Thoracic aorta (tissue), 2 donors: ENCODE measurements at regions not wholly inside any gene's neighbourhood (a gene's known extent, or its start where the extent isn't known, plus 50 kb on each side); places are given as distances from the start of the nearest gene placed in this dataset.

Experiments
- ATAC-seq: fragments of 150-250 bp; one replicate; pipeline ENCODE4 v1.8.0; 2017; ENCODE audit warnings: low read depth; ENCODE audit not compliant: insufficient number of reproducible peaks, low FRiP score
- DNase-seq: peaks from one replicate; pipeline ENCODE4 v3.0.0-alpha.2; 2020; ENCODE audit warnings: low spot score
- H3K27ac ChIP-seq, 2 donors: fragments of 200-600 bp; sonication (generic); 1 replicate in 1 of 2; 2 replicates in 1 of 2; pipeline ENCODE4 v1.5.1; 2016; ENCODE audit warnings: mild to moderate bottlenecking in 2 of 2, moderate library complexity in 2 of 2
- H3K27me3 ChIP-seq: fragments of 200-600 bp; sonication (generic); replicated peaks from 2 replicates; pipeline ENCODE4 v1.6.0; 2016; ENCODE audit warnings: mild to moderate bottlenecking; ENCODE audit not compliant: insufficient read depth
- H3K36me3 ChIP-seq: fragments of 200-600 bp; sonication (generic); one replicate; pipeline ENCODE4 v1.5.1; 2016
- H3K4me1 ChIP-seq, 2 donors: fragments of 200-600 bp; sonication (generic); 1 replicate in 1 of 2; 2 replicates in 1 of 2; pipeline versions ENCODE4 v1.5.1 to v1.6.0; 2016; ENCODE audit warnings: low read depth in 2 of 2, mild to moderate bottlenecking in 1 of 2; ENCODE audit not compliant: control insufficient read depth in 1 of 2
- H3K4me3 ChIP-seq: fragments of 200-600 bp; sonication (generic); 2 replicates; pipeline ENCODE4 v1.5.1; 2016; ENCODE audit warnings: mild to moderate bottlenecking
- H3K9me3 ChIP-seq: fragments of 200-600 bp; sonication (generic); 2 replicates; pipeline ENCODE4 v1.5.1; 2016
- CTCF ChIP-seq: fragments of 200-600 bp; sonication (generic); IDR thresholded peaks from one replicate; pipeline ENCODE4 v1.5.1; 2019; ENCODE audit warnings: antibody characterized with exemption

- no peak for DNase-seq
- H3K9me3 ChIP-seq: no peaks in the 10 kb centered on the region
- no peaks in the 10 kb centered on the region for H3K27me3 ChIP-seq
- TF ChIP-seq CTCF: no peak
- ATAC-seq: no peak
- no peaks in the 10 kb centered on the region for H3K4me1 ChIP-seq
- H3K4me3 ChIP-seq: no peak overlapping the region
- no peaks in the 10 kb centered on the region for H3K36me3 ChIP-seq
- H3K27ac ChIP-seq: no peak overlapping the region
Observed at GRCh38 chr10:33783557-33783956, 449.1 kb upstream of the NRP1 start.

GRCh38 chr10:33783078-33783477, 448.6 kb upstream of the NRP1 start:
- no peak for TF ChIP-seq CTCF
- H3K27me3 ChIP-seq: no peaks in the 10 kb centered on the region
- H3K9me3 ChIP-seq: no peaks in the 10 kb centered on the region
- no peaks in the 10 kb centered on the region for H3K4me1 ChIP-seq
- no peak for DNase-seq
- no peak for ATAC-seq
- H3K27ac ChIP-seq: no peak overlapping the region
- H3K36me3 ChIP-seq: no peaks in the 10 kb centered on the region
- no peak overlapping the region for H3K4me3 ChIP-seq

GRCh38 chr10:33781606-33782395, 447.3 kb upstream of the NRP1 start:
- ATAC-seq: no peak
- no peaks in the 10 kb centered on the region for H3K36me3 ChIP-seq
- no peaks in the 10 kb centered on the region for H3K9me3 ChIP-seq
- no peak overlapping the region for H3K27ac ChIP-seq
- H3K27me3 ChIP-seq: no peaks in the 10 kb centered on the region
- no peak overlapping the region for H3K4me3 ChIP-seq
- H3K4me1 ChIP-seq: no peaks in the 10 kb centered on the region
- DNase-seq: no peak
- no peak for TF ChIP-seq CTCF

- Histone ChIP-seq H3K36me3 (no peaks in the 10 kb centered on the region), H3K4me1 (no peaks in the 10 kb centered on the region), H3K4me3 (no peak overlapping the region), H3K27me3 (no peaks in the 10 kb centered on the region), H3K27ac (no peak overlapping the region), H3K9me3 (no peaks in the 10 kb centered on the region)
- no peak for ATAC-seq
- no peak for TF ChIP-seq CTCF
- DNase-seq: no peak
Observed at GRCh38 chr10:33780961-33781360, 446.5 kb upstream of the NRP1 start.

- Histone ChIP-seq H3K36me3 (no peaks in the 10 kb centered on the region), H3K4me3 (no peak overlapping the region), H3K27me3 (no peaks in the 10 kb centered on the region), H3K27ac (no peak overlapping the region), H3K4me1 (no peaks in the 10 kb centered on the region), H3K9me3 (no peaks in the 10 kb centered on the region)
- TF ChIP-seq CTCF: no peak
- DNase-seq: no peak
- ATAC-seq: no peak
Observed at GRCh38 chr10:33777223-33777622, 442.8 kb upstream of the NRP1 start.
